ENCODE measurements at regions not wholly inside any gene's neighbourhood (a gene's known extent, or its start where the extent isn't known, plus 50 kb on each side); places are given as distances from the start of the nearest gene placed in this dataset.

- Histone ChIP-seq H3K79me2 (no peaks in the 10 kb centered on the region), H2AFZ (no peak overlapping the region), H3K27me3 (ENCODE audit: control insufficient read depth, insufficient read depth, low read length) (no peaks in the 10 kb centered on the region), H3K9ac (no peak overlapping the region), H3K4me3 (ENCODE audit: low read depth, low read length) (no peak overlapping the region), H3K4me2 (ENCODE audit: low read length) (no peak overlapping the region), H3K4me1 (no peaks in the 10 kb centered on the region), H3K36me3 (ENCODE audit: control insufficient read depth, insufficient read depth, low read length) (no peaks in the 10 kb centered on the region), H3K27ac (no peak overlapping the region), H3K9me3 (ENCODE audit: control insufficient read depth, low read length) (no peaks in the 10 kb centered on the region)
- no peak for TF ChIP-seq CTCF (IDR thresholded peaks at IDR 0.05)
Measured at GRCh38 chr4:43932448-43932847, 516.2 kb downstream of the KCTD8 start.

DNA sequence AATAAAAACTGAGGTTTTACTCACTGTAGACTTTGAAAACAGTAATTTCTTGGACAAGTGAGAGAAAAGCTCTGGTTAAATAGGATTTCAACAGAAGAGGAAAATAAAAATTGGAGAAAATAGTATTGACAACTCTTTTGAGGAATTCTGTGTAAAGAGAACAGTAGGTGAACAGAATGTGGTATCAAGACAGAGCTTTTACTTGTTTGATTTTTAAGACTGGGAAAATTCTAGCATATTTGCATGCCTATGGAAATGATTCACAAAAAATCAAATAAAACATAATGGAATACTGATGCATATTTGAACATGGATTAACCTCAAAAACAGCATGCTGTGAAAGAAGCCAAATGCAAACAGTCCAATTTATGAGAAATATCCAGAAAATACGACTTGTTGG lies 504.6 kb downstream of the KCTD8 start:
- Histone ChIP-seq H3K4me2 (ENCODE audit: low read length) (no peak overlapping the region), H3K9me3 (ENCODE audit: control insufficient read depth, low read length) (no peaks in the 10 kb centered on the region), H3K79me2 (no peaks in the 10 kb centered on the region), H3K9ac (no peak overlapping the region), H3K27me3 (ENCODE audit: control insufficient read depth, insufficient read depth, low read length) (no peaks in the 10 kb centered on the region), H2AFZ (no peak overlapping the region), H3K4me3 (ENCODE audit: low read depth, low read length) (no peak overlapping the region), H3K4me1 (no peaks in the 10 kb centered on the region), H3K27ac (no peak overlapping the region), H3K36me3 (ENCODE audit: control insufficient read depth, insufficient read depth, low read length) (no peaks in the 10 kb centered on the region)
- TF ChIP-seq CTCF (IDR thresholded peaks at IDR 0.05): no peak

- H2AFZ ChIP-seq: no peak overlapping the region
- no peak for TF ChIP-seq CTCF (IDR thresholded peaks at IDR 0.05)
- no peaks in the 10 kb centered on the region for H3K79me2 ChIP-seq
- no peaks in the 10 kb centered on the region for H3K9me3 ChIP-seq (ENCODE audit: control insufficient read depth, low read length)
- H3K4me3 ChIP-seq (ENCODE audit: low read depth, low read length): no peak overlapping the region
- no peaks in the 10 kb centered on the region for H3K27me3 ChIP-seq (ENCODE audit: control insufficient read depth, insufficient read depth, low read length)
- no peak overlapping the region for H3K4me2 ChIP-seq (ENCODE audit: low read length)
- H3K9ac ChIP-seq: no peak overlapping the region
- no peak overlapping the region for H3K27ac ChIP-seq
- no peaks in the 10 kb centered on the region for H3K36me3 ChIP-seq (ENCODE audit: control insufficient read depth, insufficient read depth, low read length)
- no peaks in the 10 kb centered on the region for H3K4me1 ChIP-seq
Measured at GRCh38 chr4:43959976-43960375, 488.6 kb downstream of the KCTD8 start.

- no peaks in the 10 kb centered on the region for H3K9me3 ChIP-seq (ENCODE audit: control insufficient read depth, low read length)
- no peaks in the 10 kb centered on the region for H3K4me1 ChIP-seq
- H2AFZ ChIP-seq: no peak overlapping the region
- TF ChIP-seq CTCF (IDR thresholded peaks at IDR 0.05): no peak
- H3K27me3 ChIP-seq (ENCODE audit: control insufficient read depth, insufficient read depth, low read length): no peaks in the 10 kb centered on the region
- no peak overlapping the region for H3K4me2 ChIP-seq (ENCODE audit: low read length)
- no peaks in the 10 kb centered on the region for H3K36me3 ChIP-seq (ENCODE audit: control insufficient read depth, insufficient read depth, low read length)
- H3K9ac ChIP-seq: no peak overlapping the region
- H3K4me3 ChIP-seq (ENCODE audit: low read depth, low read length): no peak overlapping the region
- H3K79me2 ChIP-seq: no peaks in the 10 kb centered on the region
- no peak overlapping the region for H3K27ac ChIP-seq
Measured at GRCh38 chr4:43968011-43968410, 480.6 kb downstream of the KCTD8 start.

- TF ChIP-seq CTCF (IDR thresholded peaks at IDR 0.05): no peak
- H3K4me2 ChIP-seq (ENCODE audit: low read length): no peak overlapping the region
- no peak overlapping the region for H3K9ac ChIP-seq
- H3K27ac ChIP-seq: no peak overlapping the region
- no peaks in the 10 kb centered on the region for H3K27me3 ChIP-seq (ENCODE audit: control insufficient read depth, insufficient read depth, low read length)
- no peaks in the 10 kb centered on the region for H3K36me3 ChIP-seq (ENCODE audit: control insufficient read depth, insufficient read depth, low read length)
- H3K4me1 ChIP-seq: no peaks in the 10 kb centered on the region
- no peak overlapping the region for H2AFZ ChIP-seq
- H3K4me3 ChIP-seq (ENCODE audit: low read depth, low read length): no peak overlapping the region
- no peaks in the 10 kb centered on the region for H3K79me2 ChIP-seq
- H3K9me3 ChIP-seq (ENCODE audit: control insufficient read depth, low read length): no peaks in the 10 kb centered on the region
Measured at GRCh38 chr4:43983610-43984009, 465.0 kb downstream of the KCTD8 start.

Data from parathyroid adenoma (tissue), 2 donors.